WTC11 (cell line): ENCODE measurements at regions not wholly inside any gene's neighbourhood (a gene's known extent, or its start where the extent isn't known, plus 50 kb on each side); places are given as distances from the start of the nearest gene placed in this dataset.

ENCODE experiments used
- ATF6 ChIP-seq: sonication (generic); formaldehyde crosslinking; IDR thresholded peaks from 2 replicates; pipeline ENCODE4 v1.8.1; 2023; ENCODE audit warnings: mild to moderate bottlenecking, missing genetic modification reagents
- CTCF ChIP-seq: fragments of 200-600 bp; IDR thresholded peaks from 2 replicates; pipeline ENCODE4 v1.8.0; 2022; ENCODE audit warnings: antibody characterized with exemption
- ELF4 ChIP-seq: sonication (generic); formaldehyde crosslinking; IDR thresholded peaks from 2 replicates; pipeline ENCODE4 v1.8.1; 2022; ENCODE audit warnings: low read depth, mild to moderate bottlenecking, moderate library complexity, missing genetic modification reagents
- FOXK1 ChIP-seq: sonication (generic); formaldehyde crosslinking; IDR thresholded peaks from 2 replicates; pipeline ENCODE4 v1.8.0; 2022; ENCODE audit warnings: mild to moderate bottlenecking, moderate library complexity, missing genetic modification reagents
- HMGXB4 ChIP-seq: sonication (generic); formaldehyde crosslinking; IDR thresholded peaks from 2 replicates; pipeline ENCODE4 v1.8.1; 2023; ENCODE audit warnings: mild to moderate bottlenecking, moderate library complexity, missing genetic modification reagents
- IRF2 ChIP-seq: sonication (generic); formaldehyde crosslinking; IDR thresholded peaks from 2 replicates; pipeline ENCODE4 v1.8.0; 2022; ENCODE audit warnings: low read depth, missing genetic modification reagents, borderline replicate concordance
- MYBL2 ChIP-seq: sonication (generic); formaldehyde crosslinking; IDR thresholded peaks from 2 replicates; pipeline ENCODE4 v1.8.1; 2023; ENCODE audit warnings: mild to moderate bottlenecking, moderate library complexity, missing genetic modification reagents
- NFE2L1 ChIP-seq: sonication (generic); formaldehyde crosslinking; IDR thresholded peaks from 2 replicates; pipeline ENCODE4 v1.8.1; 2023; ENCODE audit warnings: missing genetic modification reagents
- TCF7 ChIP-seq: sonication (generic); formaldehyde crosslinking; IDR thresholded peaks from 2 replicates; pipeline ENCODE4 v1.8.0; 2022; ENCODE audit warnings: mild to moderate bottlenecking, low read depth, missing genetic modification reagents, moderate library complexity
- ZMAT4 ChIP-seq: fragments of 250-450 bp; sonication (Bioruptor Pico); IDR thresholded peaks from 2 replicates; pipeline ENCODE4 v1.9.0; 2021; ENCODE audit warnings: mild to moderate bottlenecking
- ZNF138 ChIP-seq: sonication (generic); formaldehyde crosslinking; conservative IDR thresholded peaks from 2 replicates; pipeline ENCODE4 v1.8.1; 2022; ENCODE audit warnings: mild to moderate bottlenecking, moderate library complexity, missing genetic modification reagents
- TF ChIP-seq, protein P1 (sequence below): sonication (generic); formaldehyde crosslinking; IDR thresholded peaks from 2 replicates; pipeline ENCODE4 v1.8.1; 2022; ENCODE audit warnings: low read depth, missing genetic modification reagents, borderline replicate concordance
- TF ChIP-seq, protein P2 (sequence below): sonication (generic); formaldehyde crosslinking; IDR thresholded peaks from 2 replicates; pipeline ENCODE4 v1.8.0; 2023; ENCODE audit warnings: missing genetic modification reagents, mild to moderate bottlenecking, borderline replicate concordance

DNA sequence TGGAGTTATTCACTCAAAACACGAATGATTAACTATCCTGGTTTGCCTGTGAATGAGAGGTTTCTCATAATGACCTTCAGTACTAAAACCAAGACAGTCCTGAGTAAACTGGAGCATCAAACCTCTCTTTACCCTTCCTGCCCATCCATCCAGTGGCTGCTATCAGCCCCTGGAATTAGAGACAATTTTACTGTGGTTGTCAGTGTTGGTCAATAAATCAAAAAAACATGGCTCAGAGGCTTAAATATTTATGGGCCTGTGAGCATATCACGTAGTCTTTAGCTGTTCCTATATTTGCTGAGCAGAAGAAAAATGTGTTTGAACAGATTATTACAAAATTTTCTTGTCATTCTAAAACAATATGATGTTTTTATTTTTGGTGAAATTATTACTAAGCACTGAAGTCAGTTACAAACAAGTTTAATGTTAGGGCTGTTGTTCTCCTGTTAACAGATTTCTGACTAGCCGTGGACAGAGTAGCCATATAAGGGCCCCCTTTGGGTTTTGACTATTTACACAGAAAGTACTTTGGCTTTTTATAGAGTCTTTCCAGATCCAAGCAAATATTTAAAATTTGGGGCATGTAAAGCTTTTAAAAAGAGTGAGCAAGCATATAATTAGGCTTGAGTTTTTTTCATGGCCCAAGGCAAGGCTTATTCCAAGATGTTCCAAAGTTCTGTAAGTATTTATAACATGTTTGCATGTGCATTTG, 580.9 kb downstream of the DIPK2A start:
- TF ChIP-seq CTCF: no peak
- no peak for TF ChIP-seq IRF2 (CRISPR knock-in tag)
- no peak for TF ChIP-seq FOXK1 (CRISPR knock-in tag)
- no peak for TF ChIP-seq MYBL2 (CRISPR knock-in tag)
- TF ChIP-seq, protein P1, sequence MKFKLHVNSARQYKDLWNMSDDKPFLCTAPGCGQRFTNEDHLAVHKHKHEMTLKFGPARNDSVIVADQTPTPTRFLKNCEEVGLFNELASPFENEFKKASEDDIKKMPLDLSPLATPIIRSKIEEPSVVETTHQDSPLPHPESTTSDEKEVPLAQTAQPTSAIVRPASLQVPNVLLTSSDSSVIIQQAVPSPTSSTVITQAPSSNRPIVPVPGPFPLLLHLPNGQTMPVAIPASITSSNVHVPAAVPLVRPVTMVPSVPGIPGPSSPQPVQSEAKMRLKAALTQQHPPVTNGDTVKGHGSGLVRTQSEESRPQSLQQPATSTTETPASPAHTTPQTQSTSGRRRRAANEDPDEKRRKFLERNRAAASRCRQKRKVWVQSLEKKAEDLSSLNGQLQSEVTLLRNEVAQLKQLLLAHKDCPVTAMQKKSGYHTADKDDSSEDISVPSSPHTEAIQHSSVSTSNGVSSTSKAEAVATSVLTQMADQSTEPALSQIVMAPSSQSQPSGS (CRISPR knock-in tag): no peak
- TF ChIP-seq, protein P2, sequence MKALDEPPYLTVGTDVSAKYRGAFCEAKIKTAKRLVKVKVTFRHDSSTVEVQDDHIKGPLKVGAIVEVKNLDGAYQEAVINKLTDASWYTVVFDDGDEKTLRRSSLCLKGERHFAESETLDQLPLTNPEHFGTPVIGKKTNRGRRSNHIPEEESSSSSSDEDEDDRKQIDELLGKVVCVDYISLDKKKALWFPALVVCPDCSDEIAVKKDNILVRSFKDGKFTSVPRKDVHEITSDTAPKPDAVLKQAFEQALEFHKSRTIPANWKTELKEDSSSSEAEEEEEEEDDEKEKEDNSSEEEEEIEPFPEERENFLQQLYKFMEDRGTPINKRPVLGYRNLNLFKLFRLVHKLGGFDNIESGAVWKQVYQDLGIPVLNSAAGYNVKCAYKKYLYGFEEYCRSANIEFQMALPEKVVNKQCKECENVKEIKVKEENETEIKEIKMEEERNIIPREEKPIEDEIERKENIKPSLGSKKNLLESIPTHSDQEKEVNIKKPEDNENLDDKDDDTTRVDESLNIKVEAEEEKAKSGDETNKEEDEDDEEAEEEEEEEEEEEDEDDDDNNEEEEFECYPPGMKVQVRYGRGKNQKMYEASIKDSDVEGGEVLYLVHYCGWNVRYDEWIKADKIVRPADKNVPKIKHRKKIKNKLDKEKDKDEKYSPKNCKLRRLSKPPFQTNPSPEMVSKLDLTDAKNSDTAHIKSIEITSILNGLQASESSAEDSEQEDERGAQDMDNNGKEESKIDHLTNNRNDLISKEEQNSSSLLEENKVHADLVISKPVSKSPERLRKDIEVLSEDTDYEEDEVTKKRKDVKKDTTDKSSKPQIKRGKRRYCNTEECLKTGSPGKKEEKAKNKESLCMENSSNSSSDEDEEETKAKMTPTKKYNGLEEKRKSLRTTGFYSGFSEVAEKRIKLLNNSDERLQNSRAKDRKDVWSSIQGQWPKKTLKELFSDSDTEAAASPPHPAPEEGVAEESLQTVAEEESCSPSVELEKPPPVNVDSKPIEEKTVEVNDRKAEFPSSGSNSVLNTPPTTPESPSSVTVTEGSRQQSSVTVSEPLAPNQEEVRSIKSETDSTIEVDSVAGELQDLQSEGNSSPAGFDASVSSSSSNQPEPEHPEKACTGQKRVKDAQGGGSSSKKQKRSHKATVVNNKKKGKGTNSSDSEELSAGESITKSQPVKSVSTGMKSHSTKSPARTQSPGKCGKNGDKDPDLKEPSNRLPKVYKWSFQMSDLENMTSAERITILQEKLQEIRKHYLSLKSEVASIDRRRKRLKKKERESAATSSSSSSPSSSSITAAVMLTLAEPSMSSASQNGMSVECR (CRISPR knock-in tag): no peak
- no peak for TF ChIP-seq ATF6 (CRISPR knock-in tag)
- no peak for TF ChIP-seq ZNF138 (CRISPR knock-in tag)
- no peak for TF ChIP-seq ELF4
- no peak for TF ChIP-seq TCF7 (CRISPR knock-in tag)
- no peak for TF ChIP-seq ZMAT4
- TF ChIP-seq HMGXB4: no peak
- TF ChIP-seq NFE2L1 (CRISPR knock-in tag): no peak
